ENCODE measurements at regions not wholly inside any gene's neighbourhood (a gene's known extent, or its start where the extent isn't known, plus 50 kb on each side); places are given as distances from the start of the nearest gene placed in this dataset.

DNA sequence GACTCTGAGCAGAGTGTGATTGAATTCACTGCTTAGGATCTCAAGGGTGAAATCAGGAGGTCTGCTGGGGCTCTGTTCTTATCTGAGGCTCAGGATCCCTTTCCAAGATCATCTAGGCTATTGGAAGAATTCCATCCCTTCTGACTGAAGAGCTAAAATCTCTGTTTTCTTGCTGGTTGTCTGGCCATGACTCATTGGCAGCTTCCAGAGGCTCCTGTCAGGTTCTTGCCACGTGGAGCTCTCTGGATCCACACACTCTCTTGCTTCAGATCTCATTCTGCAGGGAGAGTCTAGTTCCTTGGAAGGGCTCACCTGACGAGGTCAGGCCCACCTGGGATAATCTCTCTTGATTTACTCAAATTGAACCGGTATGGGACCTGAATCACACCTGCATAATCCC, 930.7 kb downstream of the CDH8 start:
- TF ChIP-seq, protein P1, sequence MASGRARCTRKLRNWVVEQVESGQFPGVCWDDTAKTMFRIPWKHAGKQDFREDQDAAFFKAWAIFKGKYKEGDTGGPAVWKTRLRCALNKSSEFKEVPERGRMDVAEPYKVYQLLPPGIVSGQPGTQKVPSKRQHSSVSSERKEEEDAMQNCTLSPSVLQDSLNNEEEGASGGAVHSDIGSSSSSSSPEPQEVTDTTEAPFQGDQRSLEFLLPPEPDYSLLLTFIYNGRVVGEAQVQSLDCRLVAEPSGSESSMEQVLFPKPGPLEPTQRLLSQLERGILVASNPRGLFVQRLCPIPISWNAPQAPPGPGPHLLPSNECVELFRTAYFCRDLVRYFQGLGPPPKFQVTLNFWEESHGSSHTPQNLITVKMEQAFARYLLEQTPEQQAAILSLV (CRISPR knock-in tag; IDR thresholded peaks at IDR 0.05; ENCODE audit: borderline replicate concordance): no peak
- no peak for TF ChIP-seq MTA1 (CRISPR knock-in tag; IDR thresholded peaks at IDR 0.05; ENCODE audit: borderline replicate concordance)
- no peak for TF ChIP-seq POLR2A (IDR thresholded peaks at IDR 0.05; ENCODE audit: insufficient read depth in 1 of 2, low read depth in 2 of 2, low read length in 2 of 2)
- TF ChIP-seq MED13 (CRISPR knock-in tag; IDR thresholded peaks at IDR 0.05): no peak
- TF ChIP-seq, protein P2, sequence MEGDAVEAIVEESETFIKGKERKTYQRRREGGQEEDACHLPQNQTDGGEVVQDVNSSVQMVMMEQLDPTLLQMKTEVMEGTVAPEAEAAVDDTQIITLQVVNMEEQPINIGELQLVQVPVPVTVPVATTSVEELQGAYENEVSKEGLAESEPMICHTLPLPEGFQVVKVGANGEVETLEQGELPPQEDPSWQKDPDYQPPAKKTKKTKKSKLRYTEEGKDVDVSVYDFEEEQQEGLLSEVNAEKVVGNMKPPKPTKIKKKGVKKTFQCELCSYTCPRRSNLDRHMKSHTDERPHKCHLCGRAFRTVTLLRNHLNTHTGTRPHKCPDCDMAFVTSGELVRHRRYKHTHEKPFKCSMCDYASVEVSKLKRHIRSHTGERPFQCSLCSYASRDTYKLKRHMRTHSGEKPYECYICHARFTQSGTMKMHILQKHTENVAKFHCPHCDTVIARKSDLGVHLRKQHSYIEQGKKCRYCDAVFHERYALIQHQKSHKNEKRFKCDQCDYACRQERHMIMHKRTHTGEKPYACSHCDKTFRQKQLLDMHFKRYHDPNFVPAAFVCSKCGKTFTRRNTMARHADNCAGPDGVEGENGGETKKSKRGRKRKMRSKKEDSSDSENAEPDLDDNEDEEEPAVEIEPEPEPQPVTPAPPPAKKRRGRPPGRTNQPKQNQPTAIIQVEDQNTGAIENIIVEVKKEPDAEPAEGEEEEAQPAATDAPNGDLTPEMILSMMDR (CRISPR knock-in tag; IDR thresholded peaks at IDR 0.05): no peak

Measured in HepG2 (cell line).